ENCODE measurements at regions not wholly inside any gene's neighbourhood (a gene's known extent, or its start where the extent isn't known, plus 50 kb on each side); places are given as distances from the start of the nearest gene placed in this dataset.

DNA sequence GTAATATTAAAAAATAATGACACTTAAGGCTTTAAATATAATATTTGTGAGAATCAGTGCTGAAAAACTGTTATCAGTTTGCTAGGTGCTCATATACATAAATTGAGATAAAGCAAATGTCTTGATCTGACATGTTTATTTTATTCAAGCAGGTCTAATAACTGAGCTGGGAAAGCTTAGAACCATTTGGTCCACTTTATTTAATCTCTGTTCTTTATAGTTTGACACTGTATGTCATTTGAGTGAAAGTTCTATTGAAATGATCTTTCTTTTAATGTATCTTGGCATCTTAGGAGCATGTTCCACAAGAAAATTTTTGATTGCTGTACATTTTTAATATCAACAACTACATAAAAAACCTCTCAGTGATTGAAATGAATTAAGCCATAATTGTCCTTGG lies 772.0 kb upstream of the NRSN1 start:
- TF ChIP-seq, protein P1, sequence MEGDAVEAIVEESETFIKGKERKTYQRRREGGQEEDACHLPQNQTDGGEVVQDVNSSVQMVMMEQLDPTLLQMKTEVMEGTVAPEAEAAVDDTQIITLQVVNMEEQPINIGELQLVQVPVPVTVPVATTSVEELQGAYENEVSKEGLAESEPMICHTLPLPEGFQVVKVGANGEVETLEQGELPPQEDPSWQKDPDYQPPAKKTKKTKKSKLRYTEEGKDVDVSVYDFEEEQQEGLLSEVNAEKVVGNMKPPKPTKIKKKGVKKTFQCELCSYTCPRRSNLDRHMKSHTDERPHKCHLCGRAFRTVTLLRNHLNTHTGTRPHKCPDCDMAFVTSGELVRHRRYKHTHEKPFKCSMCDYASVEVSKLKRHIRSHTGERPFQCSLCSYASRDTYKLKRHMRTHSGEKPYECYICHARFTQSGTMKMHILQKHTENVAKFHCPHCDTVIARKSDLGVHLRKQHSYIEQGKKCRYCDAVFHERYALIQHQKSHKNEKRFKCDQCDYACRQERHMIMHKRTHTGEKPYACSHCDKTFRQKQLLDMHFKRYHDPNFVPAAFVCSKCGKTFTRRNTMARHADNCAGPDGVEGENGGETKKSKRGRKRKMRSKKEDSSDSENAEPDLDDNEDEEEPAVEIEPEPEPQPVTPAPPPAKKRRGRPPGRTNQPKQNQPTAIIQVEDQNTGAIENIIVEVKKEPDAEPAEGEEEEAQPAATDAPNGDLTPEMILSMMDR (conservative IDR thresholded peaks at IDR 0.05), result no peak
- TF ChIP-seq ZFX (IDR thresholded peaks at IDR 0.05), result no peak
